IMR-90 (cell line): ENCODE measurements at regions not wholly inside any gene's neighbourhood (a gene's known extent, or its start where the extent isn't known, plus 50 kb on each side); places are given as distances from the start of the nearest gene placed in this dataset.

Source experiments
- ATAC-seq: fragments of 200-7000 bp; cut with Tn5 transposase; 2 replicates; pipeline ENCODE4 v1.9.1; 2020; ENCODE audit warnings: low read depth, mild to moderate bottlenecking, moderate library complexity
- BruUV-seq: library from RNA; stranded (reverse); fragments of 400-500 nt; replicated peaks from 2 replicates; lab custom pipeline; 2021; lab: Mats Ljungman, UMichigan
- CTCF ChIA-PET: fragments of 300-600 bp; formaldehyde crosslinking; extraction: SDS; loops from one replicate; lab custom pipeline; 2021; ENCODE audit warnings: antibody characterized with exemption; lab: Yijun Ruan, JAX
- POLR2A ChIA-PET: fragments of 300-600 bp; sonication (Branson Sonifier 250); formaldehyde crosslinking; loops from one replicate; lab custom pipeline; 2022; ENCODE audit warnings: antibody characterized with exemption; ENCODE audit not compliant: unreplicated experiment; lab: Charles Lee
- DNase-seq: peaks from one replicate; pipeline ENCODE4 v3.0.0; 2013
- H2AFZ ChIP-seq: replicated peaks from 2 replicates; pipeline ENCODE3; 2013; ENCODE audit warnings: low read length, mild to moderate bottlenecking; ENCODE audit not compliant: poor library complexity
- H2AK5ac ChIP-seq: 2 replicates; pipeline ENCODE4 v1.6.1; 2013; ENCODE audit warnings: low read depth, low read length, inconsistent platforms
- H2AK9ac ChIP-seq: replicated peaks from 2 replicates; pipeline ENCODE3; 2013; ENCODE audit warnings: mild to moderate bottlenecking, low read depth, low read length, moderate library complexity; ENCODE audit not compliant: poor library complexity
- H2BK120ac ChIP-seq: 2 replicates; pipeline ENCODE4 v1.6.1; 2013; ENCODE audit warnings: low read depth, low read length, inconsistent platforms
- H2BK15ac ChIP-seq: 3 replicates; pipeline ENCODE4 v1.6.1; 2013; ENCODE audit warnings: low read depth, low read length, inconsistent platforms
- H2BK20ac ChIP-seq: 2 replicates; pipeline ENCODE4 v1.6.1; 2013; ENCODE audit warnings: low read depth, mild to moderate bottlenecking, inconsistent platforms, low read length, moderate library complexity
- H2BK5ac ChIP-seq: 2 replicates; pipeline ENCODE4 v1.6.1; 2013; ENCODE audit warnings: mild to moderate bottlenecking, low read depth, low read length, inconsistent platforms; ENCODE audit not compliant: poor library complexity, severe bottlenecking
- H3K14ac ChIP-seq: replicated peaks from 2 replicates; pipeline ENCODE4 v1.6.1; 2013; ENCODE audit warnings: low read depth, low read length, inconsistent platforms
- H3K18ac ChIP-seq: 2 replicates; pipeline ENCODE4 v1.6.1; 2013; ENCODE audit warnings: low read depth, low read length, control low read depth
- H3K23ac ChIP-seq: 2 replicates; pipeline ENCODE4 v1.6.1; 2013; ENCODE audit warnings: low read depth, low read length, inconsistent platforms
- H3K27ac ChIP-seq: 2 replicates; pipeline ENCODE4 v1.5.1; 2013; ENCODE audit warnings: mild to moderate bottlenecking, control low read depth, low read length; ENCODE audit not compliant: insufficient read depth
- H3K27me3 ChIP-seq: 2 replicates; pipeline ENCODE4 v1.6.1; 2013; ENCODE audit warnings: low read length; ENCODE audit not compliant: control insufficient read depth, insufficient read depth
- H3K36me3 ChIP-seq: 2 replicates; pipeline ENCODE4 v1.6.1; 2013; ENCODE audit warnings: low read length, mixed read lengths; ENCODE audit not compliant: control insufficient read depth, insufficient read depth
- H3K4ac ChIP-seq: 2 replicates; pipeline ENCODE4 v1.6.1; 2013; ENCODE audit warnings: low read depth, low read length, inconsistent platforms
- H3K4me1 ChIP-seq: 2 replicates; pipeline ENCODE4 v1.6.1; 2013; ENCODE audit warnings: low read length, mixed read lengths; ENCODE audit not compliant: control insufficient read depth, insufficient read depth
- H3K4me2 ChIP-seq: 2 replicates; pipeline ENCODE4 v1.6.1; 2013; ENCODE audit warnings: low read depth, mild to moderate bottlenecking, control low read depth, low read length, moderate library complexity
- H3K4me3 ChIP-seq: 2 replicates; pipeline ENCODE4 v1.5.1; 2013; ENCODE audit warnings: low read depth, mild to moderate bottlenecking, control low read depth, low read length, moderate library complexity; ENCODE audit not compliant: insufficient read depth
- H3K56ac ChIP-seq: 2 replicates; pipeline ENCODE4 v1.6.1; 2013; ENCODE audit warnings: low read length, inconsistent platforms; ENCODE audit not compliant: insufficient read depth; ENCODE audit errors: extremely low read depth
- H3K79me1 ChIP-seq, 2 experiments: 2 replicates each; pipeline ENCODE4 v1.6.1; 2013; ENCODE audit warnings: low read length in 2 of 2, inconsistent platforms in 1 of 2, low read depth in 1 of 2
- H3K9ac ChIP-seq: 2 replicates; pipeline ENCODE4 v1.6.1; 2013; ENCODE audit warnings: low read depth, low read length, control low read depth
- H3K9me1 ChIP-seq: 2 replicates; pipeline ENCODE4 v1.6.1; 2013; ENCODE audit warnings: low read length, inconsistent platforms; ENCODE audit not compliant: insufficient read depth
- H3K9me3 ChIP-seq: 2 replicates; pipeline ENCODE4 v1.6.1; 2013; ENCODE audit warnings: low read length; ENCODE audit not compliant: control insufficient read depth, insufficient read depth
- H4K20me1 ChIP-seq: 2 replicates; pipeline ENCODE4 v1.6.1; 2013; ENCODE audit warnings: low read length, inconsistent platforms; ENCODE audit not compliant: insufficient read depth
- H4K5ac ChIP-seq: 2 replicates; pipeline ENCODE4 v1.6.1; 2013; ENCODE audit warnings: mild to moderate bottlenecking, low read depth, low read length, control low read depth
- H4K8ac ChIP-seq, 2 experiments: 2 replicates each; pipeline ENCODE4 v1.6.1; 2013; ENCODE audit warnings: low read depth in 2 of 2, low read length in 2 of 2, control low read depth in 1 of 2, inconsistent platforms in 1 of 2
- H4K91ac ChIP-seq: 2 replicates; pipeline ENCODE4 v1.6.1; 2013; ENCODE audit warnings: low read depth, low read length, inconsistent platforms; ENCODE audit not compliant: insufficient read depth
- CEBPB ChIP-seq: IDR thresholded peaks from 2 replicates; pipeline ENCODE4 v1.6.1; 2012; ENCODE audit warnings: low read depth, low read length, improper control_type of control experiment
- RAD21 ChIP-seq: IDR thresholded peaks from 2 replicates; pipeline ENCODE4 v1.6.1; 2012; ENCODE audit warnings: low read length, improper control_type of control experiment
- SMC3 ChIP-seq: fragments of 150-350 bp; IDR thresholded peaks from 2 replicates; pipeline ENCODE4 v1.6.1; 2016; ENCODE audit warnings: low read depth, mild to moderate bottlenecking, antibody characterized with exemption, low read length, moderate library complexity
- dilution Hi-C: fragments of 300-500 bp; cut with HindIII; formaldehyde crosslinking; loops from one replicate; pipeline ENCODE4 v1.14.3; 2018; ENCODE audit warnings: low sequenced_read_pairs; ENCODE audit not compliant: unreplicated experiment
- in situ Hi-C: fragments of 300-500 bp; cut with MboI; formaldehyde crosslinking; loops from 3 replicates; pipeline ENCODE4 v1.14.3; 2019; ENCODE audit warnings: low sequenced_read_pairs, inconsistent platforms, mixed read lengths
- intact Hi-C: fragments of 100-400 bp; cut with micrococcal nuclease; formaldehyde crosslinking; loops from 2 replicates; pipeline ENCODE4 v1.10.0; 2022

- no peaks in the 10 kb centered on the region for H4K20me1 ChIP-seq
- H4K91ac ChIP-seq = no peak overlapping the region
- H3K4me3 ChIP-seq = no peak overlapping the region
- no peak overlapping the region for H2AK5ac ChIP-seq
- no peaks in the 10 kb centered on the region for H3K36me3 ChIP-seq
- H3K9me3 ChIP-seq = no peaks in the 10 kb centered on the region
- H2BK5ac ChIP-seq = no peak overlapping the region
- H3K9ac ChIP-seq = no peak overlapping the region
- no peak overlapping the region for H2BK120ac ChIP-seq
- TF ChIP-seq CEBPB (peak; percentile 69), RAD21 (no peak), SMC3 (no peak)
- CTCF ChIA-PET = no interaction called here
- H3K27me3 ChIP-seq = no peaks in the 10 kb centered on the region
- H3K4ac ChIP-seq = no peak overlapping the region
- no peaks in the 10 kb centered on the region for H3K79me1 ChIP-seq
- no peak overlapping the region for H3K23ac ChIP-seq
- no peak overlapping the region for H2BK20ac ChIP-seq
- no peak overlapping the region for H3K18ac ChIP-seq
- H3K14ac ChIP-seq = no peak overlapping the region
- BruUV-seq = no TSS peak
- H4K8ac ChIP-seq = no peak overlapping the region
- H2AFZ ChIP-seq = no peak overlapping the region
- intact Hi-C loops (no loop called here), dilution Hi-C loops (no loop called here), in situ Hi-C loops (no loop called here)
- H3K4me2 ChIP-seq = no peak overlapping the region
- H2AK9ac ChIP-seq = no peak overlapping the region
- DNase-seq (no peak), ATAC-seq (no peak)
- H2BK15ac ChIP-seq = no peak overlapping the region
- no peak overlapping the region for H4K5ac ChIP-seq
- no peak overlapping the region for H3K56ac ChIP-seq
- no peaks in the 10 kb centered on the region for H3K9me1 ChIP-seq
- H3K4me1 ChIP-seq = no peaks in the 10 kb centered on the region
- no peak overlapping the region for H3K27ac ChIP-seq
- POLR2A ChIA-PET = no interaction called here
These were observed 1416.4 kb downstream of the DSC3 start for GRCh38 chr18:29626094-29626493.
